Activated B cell treated with CpG ODN at 0.5 μM for 24 hours (primary cell): ENCODE measurements at regions not wholly inside any gene's neighbourhood (a gene's known extent, or its start where the extent isn't known, plus 50 kb on each side); places are given as distances from the start of the nearest gene placed in this dataset.
A peak's percentile ranks its signal among the peaks of the same experiment; 100 is the strongest.

ENCODE experiments used
- ATAC-seq: fragments of 200-7000 bp; cut with Tn5 transposase; one replicate; pipeline ENCODE4 v1.10.0; 2021; ENCODE audit warnings: low read depth, mild to moderate bottlenecking, moderate library complexity
- CTCF ChIA-PET: fragments of 350-600 bp; sonication (Branson Sonifier 250); formaldehyde crosslinking; loops from one replicate; lab custom pipeline; 2021; ENCODE audit warnings: antibody characterized with exemption; lab: Charles Lee
- POLR2A ChIA-PET: fragments of 350-600 bp; sonication (Branson Sonifier 250); formaldehyde crosslinking; loops from one replicate; lab custom pipeline; 2021; ENCODE audit warnings: antibody characterized with exemption; lab: Charles Lee
- DNase-seq: peaks from one replicate; pipeline ENCODE4 v3.0.0; 2022
- H3K27ac Mint-ChIP-seq: one replicate; pipeline ENCODE4 v1.8.0; 2020; ENCODE audit warnings: mixed read lengths
- H3K27me3 Mint-ChIP-seq: one replicate; pipeline ENCODE4 v1.8.0; 2021; ENCODE audit warnings: mixed read lengths
- H3K36me3 Mint-ChIP-seq: one replicate; pipeline ENCODE4 v1.8.0; 2021; ENCODE audit warnings: low read depth, mixed read lengths
- H3K4me1 Mint-ChIP-seq: one replicate; pipeline ENCODE4 v1.8.0; 2021; ENCODE audit warnings: mixed read lengths
- H3K4me3 Mint-ChIP-seq: one replicate; pipeline ENCODE4 v1.8.0; 2020; ENCODE audit warnings: mild to moderate bottlenecking, mixed read lengths
- H3K9me3 Mint-ChIP-seq: one replicate; pipeline ENCODE4 v1.8.0; 2020; ENCODE audit warnings: mixed read lengths
- intact Hi-C: fragments of 100-400 bp; cut with micrococcal nuclease; formaldehyde crosslinking; loops from one replicate; pipeline ENCODE4 v1.15.1; 2024
- TF ChIP-seq, protein P1 (sequence below): fragments of 200-600 bp; IDR thresholded peaks from one replicate; pipeline ENCODE4 v1.8.0; 2022; ENCODE audit warnings: antibody characterized with exemption, mild to moderate bottlenecking

DNA sequence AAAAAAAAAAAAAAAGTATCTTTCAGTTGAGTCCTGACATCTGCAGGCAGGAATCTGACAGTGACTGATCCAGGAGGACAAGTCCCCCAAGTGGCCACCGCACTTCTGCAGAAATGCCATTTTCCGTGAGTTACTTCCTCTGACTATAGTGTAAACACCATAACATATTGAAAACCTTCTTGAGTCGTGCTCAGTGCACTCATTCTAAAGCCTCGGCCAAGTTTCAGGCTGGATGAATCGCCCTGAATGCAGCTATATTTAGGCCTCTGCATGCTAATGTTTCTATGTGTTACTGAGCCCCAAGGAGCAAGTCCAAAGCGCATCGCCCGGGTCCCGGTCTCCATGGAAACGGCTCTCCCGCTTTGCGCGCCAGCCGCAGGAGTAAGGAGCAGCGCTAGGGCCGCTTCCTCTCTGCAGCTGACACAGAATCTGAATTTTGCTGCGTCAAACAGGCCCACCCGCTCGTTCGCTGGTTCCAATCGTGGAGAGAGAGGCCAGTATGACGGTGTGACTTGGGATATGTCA, 335.4 kb downstream of the MSX2 start:
- no peaks in the 10 kb centered on the region for H3K36me3 Mint-ChIP-seq
- peaks cover 5% of the 10 kb centered on the region for H3K4me1 Mint-ChIP-seq
- POLR2A ChIA-PET = no interaction called here
- DNase-seq = no peak
- H3K9me3 Mint-ChIP-seq = no peaks in the 10 kb centered on the region
- ATAC-seq = no peak
- H3K4me3 Mint-ChIP-seq = peak overlapping the region; percentile 15
- CTCF ChIA-PET = no interaction called here
- TF ChIP-seq, protein P1, sequence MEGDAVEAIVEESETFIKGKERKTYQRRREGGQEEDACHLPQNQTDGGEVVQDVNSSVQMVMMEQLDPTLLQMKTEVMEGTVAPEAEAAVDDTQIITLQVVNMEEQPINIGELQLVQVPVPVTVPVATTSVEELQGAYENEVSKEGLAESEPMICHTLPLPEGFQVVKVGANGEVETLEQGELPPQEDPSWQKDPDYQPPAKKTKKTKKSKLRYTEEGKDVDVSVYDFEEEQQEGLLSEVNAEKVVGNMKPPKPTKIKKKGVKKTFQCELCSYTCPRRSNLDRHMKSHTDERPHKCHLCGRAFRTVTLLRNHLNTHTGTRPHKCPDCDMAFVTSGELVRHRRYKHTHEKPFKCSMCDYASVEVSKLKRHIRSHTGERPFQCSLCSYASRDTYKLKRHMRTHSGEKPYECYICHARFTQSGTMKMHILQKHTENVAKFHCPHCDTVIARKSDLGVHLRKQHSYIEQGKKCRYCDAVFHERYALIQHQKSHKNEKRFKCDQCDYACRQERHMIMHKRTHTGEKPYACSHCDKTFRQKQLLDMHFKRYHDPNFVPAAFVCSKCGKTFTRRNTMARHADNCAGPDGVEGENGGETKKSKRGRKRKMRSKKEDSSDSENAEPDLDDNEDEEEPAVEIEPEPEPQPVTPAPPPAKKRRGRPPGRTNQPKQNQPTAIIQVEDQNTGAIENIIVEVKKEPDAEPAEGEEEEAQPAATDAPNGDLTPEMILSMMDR = no peak
- intact Hi-C loops = no loop called here
- H3K27me3 Mint-ChIP-seq = peaks cover 4% of the 10 kb centered on the region
- no peak overlapping the region for H3K27ac Mint-ChIP-seq

DNA sequence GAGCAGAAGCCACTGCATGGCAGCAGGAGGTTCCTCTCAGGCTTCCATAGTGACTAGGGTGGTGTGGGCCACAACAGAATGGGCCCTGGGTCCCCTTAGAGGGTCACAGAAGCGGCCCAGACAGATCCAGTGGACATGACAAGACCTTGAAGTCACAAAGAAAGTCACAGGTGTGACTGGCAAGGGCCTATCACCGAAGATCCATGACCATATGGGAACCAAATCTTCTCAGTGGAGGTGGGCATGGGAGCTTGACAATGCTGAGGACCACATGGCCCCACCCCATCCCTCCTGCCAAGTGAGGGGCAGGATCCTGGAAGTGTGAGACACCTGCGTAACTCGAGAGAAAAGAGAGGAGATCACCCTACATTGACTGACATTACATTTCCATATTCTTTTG, 332.4 kb downstream of the MSX2 start:
- ChIA-PET CTCF (no interaction called here), POLR2A (no interaction called here)
- no peak for DNase-seq
- Mint-ChIP-seq H3K36me3 (no peaks in the 10 kb centered on the region), H3K4me3 (no peak overlapping the region), H3K27ac (no peak overlapping the region), H3K9me3 (no peaks in the 10 kb centered on the region), H3K4me1 (peaks cover 5% of the 10 kb centered on the region), H3K27me3 (peaks cover 4% of the 10 kb centered on the region)
- no peak for ATAC-seq
- TF ChIP-seq, protein P1 = no peak
- intact Hi-C loops = no loop called here

DNA sequence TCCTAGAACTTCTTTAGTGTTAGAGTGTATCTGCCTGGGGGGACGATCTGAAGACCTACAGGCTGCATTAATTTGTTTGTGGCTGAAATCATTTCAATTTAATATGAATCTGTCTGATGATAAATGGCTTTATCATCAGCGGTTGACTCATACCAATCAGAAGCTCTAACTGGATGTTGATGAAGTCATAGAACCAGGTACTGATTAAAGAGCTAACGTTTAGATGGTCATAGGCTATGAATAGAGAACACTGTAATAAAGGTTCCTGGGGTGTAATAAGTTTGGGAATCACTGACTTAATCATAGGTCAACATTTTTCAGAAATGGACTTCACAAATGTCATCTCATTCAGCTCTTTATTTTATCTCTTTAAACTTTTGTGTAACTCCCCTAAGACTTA, 329.9 kb downstream of the MSX2 start:
- POLR2A ChIA-PET = no interaction called here
- Mint-ChIP-seq H3K27ac (no peak overlapping the region), H3K9me3 (no peaks in the 10 kb centered on the region), H3K27me3 (peaks cover 1% of the 10 kb centered on the region), H3K4me3 (no peak overlapping the region), H3K36me3 (no peaks in the 10 kb centered on the region), H3K4me1 (no peaks in the 10 kb centered on the region)
- CTCF ChIA-PET = no interaction called here
- DNase-seq (no peak), ATAC-seq (no peak)
- intact Hi-C loops = no loop called here
- TF ChIP-seq, protein P1 = no peak

DNA sequence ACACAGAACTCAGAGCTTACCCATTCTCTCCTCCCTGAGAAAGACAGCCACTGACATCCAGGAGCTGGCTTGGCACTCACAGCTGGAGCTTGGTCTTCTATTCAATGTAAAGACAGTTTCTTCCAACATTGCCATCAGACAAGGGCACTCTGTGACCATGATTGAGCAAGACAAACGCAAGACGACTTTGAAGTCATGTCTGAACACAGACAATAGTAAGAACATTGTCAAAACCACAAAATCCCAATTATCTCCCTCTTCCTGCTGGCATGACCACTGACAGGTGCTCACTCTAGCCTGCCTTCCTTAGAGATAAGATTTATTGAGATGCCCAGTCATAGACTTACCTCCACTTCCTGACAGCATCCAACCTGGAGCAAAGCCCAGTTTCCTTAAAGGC, 328.0 kb downstream of the MSX2 start:
- no peak for ATAC-seq
- DNase-seq = no peak
- Mint-ChIP-seq H3K27me3 (no peaks in the 10 kb centered on the region), H3K4me3 (no peak overlapping the region), H3K9me3 (no peaks in the 10 kb centered on the region), H3K27ac (no peak overlapping the region), H3K4me1 (no peaks in the 10 kb centered on the region), H3K36me3 (no peaks in the 10 kb centered on the region)
- intact Hi-C loops = no loop called here
- POLR2A ChIA-PET = no interaction called here
- TF ChIP-seq, protein P1 = no peak
- CTCF ChIA-PET = no interaction called here

DNA sequence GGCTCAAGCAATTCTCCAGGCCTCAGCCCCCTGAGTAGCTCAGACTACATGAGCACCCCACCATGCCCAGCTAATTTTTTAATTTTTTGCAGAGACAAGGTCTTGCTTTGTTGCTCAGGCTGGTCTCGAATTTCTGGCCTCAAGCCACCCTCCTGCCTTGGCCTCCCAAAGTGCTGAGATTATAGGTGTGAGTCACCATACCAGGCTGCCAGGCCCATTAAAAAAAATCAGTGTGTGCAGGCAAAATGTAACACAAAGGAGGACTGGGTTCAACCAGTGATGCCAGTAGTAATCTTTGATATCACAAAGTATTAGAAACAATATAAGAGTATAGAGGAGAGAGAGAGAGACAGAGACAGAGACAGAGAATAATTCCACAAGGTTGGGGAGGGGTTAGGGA, 322.7 kb downstream of the MSX2 start:
- H3K27ac Mint-ChIP-seq = no peak overlapping the region
- no peak for DNase-seq
- no peaks in the 10 kb centered on the region for H3K4me1 Mint-ChIP-seq
- POLR2A ChIA-PET = no interaction called here
- TF ChIP-seq, protein P1 = no peak
- intact Hi-C loops = no loop called here
- H3K27me3 Mint-ChIP-seq = no peaks in the 10 kb centered on the region
- no peak for ATAC-seq
- CTCF ChIA-PET = no interaction called here
- H3K9me3 Mint-ChIP-seq = peaks cover under 1% of the 10 kb centered on the region
- no peaks in the 10 kb centered on the region for H3K36me3 Mint-ChIP-seq
- no peak overlapping the region for H3K4me3 Mint-ChIP-seq
